HG02973 (cell line): ENCODE measurements at regions not wholly inside any gene's neighbourhood (a gene's known extent, or its start where the extent isn't known, plus 50 kb on each side); places are given as distances from the start of the nearest gene placed in this dataset.
A peak's percentile ranks its signal among the peaks of the same experiment; 100 is the strongest.
"Not testable (repeated sequence)": the region's sequence is repeated elsewhere in the genome, so short reads cannot be mapped to it uniquely, and the experiment has no call there.

Experiments used
- ATAC-seq: cut with Tn5 transposase; IDR thresholded peaks from one replicate; pipeline ENCODE4 v1.9.1; 2021; ENCODE audit warnings: moderate library complexity; ENCODE audit not compliant: unreplicated experiment

- no peak for ATAC-seq
Measured at GRCh38 chr1:186775881-186776560, 52.7 kb upstream of the PLA2G4A start.

GRCh38 chr1:186775036-186775435 is 53.7 kb upstream of the PLA2G4A start:
- ATAC-seq = no peak

- ATAC-seq = no peak
Measured at GRCh38 chr1:186772228-186772627, 56.5 kb upstream of the PLA2G4A start.

- ATAC-seq = no peak
Measured at GRCh38 chr1:186770421-186770820, 58.3 kb upstream of the PLA2G4A start.

- ATAC-seq = peak; percentile 84
Measured at GRCh38 chr1:186768906-186769305, 59.8 kb upstream of the PLA2G4A start.

- no peak for ATAC-seq
Measured at GRCh38 chr1:186765446-186765845, 63.3 kb upstream of the PLA2G4A start.

- peak; percentile 89 for ATAC-seq
Measured at GRCh38 chr1:186763107-186763506, 65.6 kb upstream of the PLA2G4A start.

GRCh38 chr1:186762653-186763052 is 66.1 kb upstream of the PLA2G4A start:
- ATAC-seq = no peak

GRCh38 chr1:186761358-186761757 is 67.4 kb upstream of the PLA2G4A start:
- ATAC-seq = peak; percentile 54

GRCh38 chr1:186760446-186760845 is 68.3 kb upstream of the PLA2G4A start:
- no peak for ATAC-seq

GRCh38 chr1:186758896-186759606 is 69.7 kb upstream of the PLA2G4A start:
- ATAC-seq = not testable (repeated sequence)

GRCh38 chr1:186757851-186758250 is 70.9 kb upstream of the PLA2G4A start:
- no peak for ATAC-seq

GRCh38 chr1:186754542-186755145 is 74.1 kb upstream of the PLA2G4A start:
- peak; percentile 56 for ATAC-seq

GRCh38 chr1:186753241-186753640 is 73.0 kb upstream of the PTGS2 start:
- no peak for ATAC-seq

- no peak for ATAC-seq
Measured at GRCh38 chr1:186750257-186750656, 70.0 kb upstream of the PTGS2 start.

GRCh38 chr1:186749820-186750219 is 69.6 kb upstream of the PTGS2 start:
- ATAC-seq = no peak

GRCh38 chr1:186747661-186748060 is 67.4 kb upstream of the PTGS2 start:
- ATAC-seq = no peak

GRCh38 chr1:186745531-186746146 is 65.4 kb upstream of the PTGS2 start:
- no peak for ATAC-seq

GRCh38 chr1:186741640-186742039 is 61.4 kb upstream of the PTGS2 start:
- ATAC-seq = no peak

- ATAC-seq = peak; percentile 64
Measured at GRCh38 chr1:186740324-186740723, 60.1 kb upstream of the PTGS2 start.

GRCh38 chr1:186739515-186739914 is 59.3 kb upstream of the PTGS2 start:
- ATAC-seq = no peak

GRCh38 chr1:186738926-186739325 is 58.7 kb upstream of the PTGS2 start:
- peak; percentile 86 for ATAC-seq
